Panc1 (cell line): ENCODE measurements at regions not wholly inside any gene's neighbourhood (a gene's known extent, or its start where the extent isn't known, plus 50 kb on each side); places are given as distances from the start of the nearest gene placed in this dataset.

ENCODE experiments used
- ATAC-seq: fragments of 200-7000 bp; cut with Tn5 transposase; 2 replicates; pipeline ENCODE4 v1.9.1; 2020; ENCODE audit warnings: mild to moderate bottlenecking, moderate library complexity
- BruUV-seq: library from RNA; stranded (reverse); fragments of 400-500 nt; replicated peaks from 2 replicates; lab custom pipeline; 2021; lab: Mats Ljungman, UMichigan
- CTCF ChIA-PET: fragments of 300-600 bp; sonication (Branson Sonifier 250); formaldehyde crosslinking; loops from one replicate; lab custom pipeline; 2022; ENCODE audit warnings: antibody characterized with exemption; lab: Charles Lee
- POLR2A ChIA-PET: fragments of 300-600 bp; sonication (Branson Sonifier 250); formaldehyde crosslinking; loops from one replicate; lab custom pipeline; 2022; ENCODE audit warnings: antibody characterized with exemption; lab: Charles Lee
- DNase-seq: peaks from one replicate; pipeline ENCODE4 v3.0.0-alpha.2; 2010; ENCODE audit warnings: low read depth, low spot score
- H3K27ac ChIP-seq: 2 replicates; pipeline ENCODE4 v1.5.1; 2011; ENCODE audit warnings: mild to moderate bottlenecking, low read length, inconsistent platforms
- H3K27me3 ChIP-seq: fragments of 200-500 bp; sonication (Bioruptor generic); 2 replicates; pipeline ENCODE4 v1.6.0; 2014; ENCODE audit warnings: low read length, inconsistent platforms; ENCODE audit not compliant: control insufficient read depth, insufficient read depth
- H3K36me3 ChIP-seq: fragments of 200-500 bp; sonication (Bioruptor generic); 2 replicates; pipeline ENCODE4 v1.5.1; 2014; ENCODE audit warnings: inconsistent platforms, mild to moderate bottlenecking, low read length, moderate library complexity; ENCODE audit not compliant: control insufficient read depth, insufficient read depth
- H3K4me1 ChIP-seq: 2 replicates; pipeline ENCODE4 v1.5.1; 2011; ENCODE audit warnings: inconsistent platforms, mild to moderate bottlenecking, low read length, moderate library complexity; ENCODE audit not compliant: control insufficient read depth, insufficient read depth
- H3K4me3 ChIP-seq, 2 experiments: 2 replicates each; pipeline ENCODE4 v1.5.1; 2011 to 2012; ENCODE audit warnings: low read depth in 2 of 2, low read length in 2 of 2, mild to moderate bottlenecking in 2 of 2, inconsistent platforms in 1 of 2, moderate library complexity in 1 of 2
- H3K9me3 ChIP-seq: fragments of 200-500 bp; sonication (Bioruptor generic); 2 replicates; pipeline ENCODE4 v1.5.1; 2014; ENCODE audit warnings: low read depth, mild to moderate bottlenecking, inconsistent platforms, low read length, moderate library complexity; ENCODE audit not compliant: control insufficient read depth, insufficient read depth
- POLR2AphosphoS5 ChIP-seq: IDR thresholded peaks from 2 replicates; pipeline ENCODE4 v1.6.1; 2012; ENCODE audit warnings: mild to moderate bottlenecking, low read depth, low read length, moderate library complexity
- SIN3A ChIP-seq: IDR thresholded peaks from 2 replicates; pipeline ENCODE4 v1.6.1; 2012; ENCODE audit warnings: low read depth, mild to moderate bottlenecking, low read length, moderate library complexity, borderline replicate concordance; ENCODE audit not compliant: insufficient read depth
- TCF7L2 ChIP-seq: IDR thresholded peaks from 2 replicates; pipeline ENCODE4 v1.6.1; 2011; ENCODE audit warnings: mild to moderate bottlenecking, low read depth, low read length, inconsistent platforms
- in situ Hi-C: cut with HindIII; loops from 2 replicates; pipeline ENCODE4 v1.10.0; 2016; ENCODE audit warnings: low sequenced_read_pairs, low pct_unique_long_range_greater_than_20kb
- intact Hi-C: fragments of 100-400 bp; cut with micrococcal nuclease; formaldehyde crosslinking; loops from one replicate; pipeline ENCODE4 v1.10.0; 2022; ENCODE audit not compliant: unreplicated experiment
- TF ChIP-seq, protein P1 (sequence below), 2 experiments: IDR thresholded peaks; 2 replicates each; pipeline ENCODE4 v1.6.1; 2011 to 2012; ENCODE audit warnings: low read depth in 2 of 2, control low read depth in 1 of 2, low read length in 1 of 2, mild to moderate bottlenecking in 1 of 2, moderate library complexity in 1 of 2; ENCODE audit not compliant: insufficient read depth in 1 of 2
- TF ChIP-seq, protein P2 (sequence below): fragments of 450-650 bp; IDR thresholded peaks from 2 replicates; pipeline ENCODE4 v1.5.1; 2017; ENCODE audit warnings: mild to moderate bottlenecking

DNA sequence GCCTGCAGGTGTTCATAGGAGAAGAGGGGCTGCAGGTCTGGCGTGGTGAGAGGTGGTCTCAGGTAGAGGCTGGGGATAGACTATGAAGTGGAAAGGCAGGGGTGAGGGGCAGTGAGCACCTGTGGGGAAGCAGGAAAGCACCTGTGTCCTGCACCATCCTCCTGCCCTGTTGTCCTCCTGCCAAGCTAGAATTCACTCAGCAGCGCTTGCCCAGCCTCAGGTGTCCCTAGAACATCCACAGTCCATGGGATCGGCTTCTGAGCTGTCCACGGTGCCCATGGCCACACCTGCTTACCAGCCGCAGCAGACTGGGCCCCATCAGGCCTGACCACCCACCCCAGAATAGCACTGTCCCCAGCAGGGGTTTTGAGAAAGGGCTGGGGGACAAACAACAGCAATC, 456.2 kb upstream of the SULF2 start:
- intact Hi-C loops (no loop called here), in situ Hi-C loops (no loop called here)
- ChIA-PET POLR2A (no interaction called here), CTCF (no interaction called here)
- Histone ChIP-seq H3K4me3 (no peak overlapping the region), H3K9me3 (no peaks in the 10 kb centered on the region), H3K27ac (no peak overlapping the region), H3K36me3 (no peaks in the 10 kb centered on the region), H3K27me3 (no peaks in the 10 kb centered on the region), H3K4me1 (no peaks in the 10 kb centered on the region)
- BruUV-seq: no TSS peak
- TF ChIP-seq, protein P1, sequence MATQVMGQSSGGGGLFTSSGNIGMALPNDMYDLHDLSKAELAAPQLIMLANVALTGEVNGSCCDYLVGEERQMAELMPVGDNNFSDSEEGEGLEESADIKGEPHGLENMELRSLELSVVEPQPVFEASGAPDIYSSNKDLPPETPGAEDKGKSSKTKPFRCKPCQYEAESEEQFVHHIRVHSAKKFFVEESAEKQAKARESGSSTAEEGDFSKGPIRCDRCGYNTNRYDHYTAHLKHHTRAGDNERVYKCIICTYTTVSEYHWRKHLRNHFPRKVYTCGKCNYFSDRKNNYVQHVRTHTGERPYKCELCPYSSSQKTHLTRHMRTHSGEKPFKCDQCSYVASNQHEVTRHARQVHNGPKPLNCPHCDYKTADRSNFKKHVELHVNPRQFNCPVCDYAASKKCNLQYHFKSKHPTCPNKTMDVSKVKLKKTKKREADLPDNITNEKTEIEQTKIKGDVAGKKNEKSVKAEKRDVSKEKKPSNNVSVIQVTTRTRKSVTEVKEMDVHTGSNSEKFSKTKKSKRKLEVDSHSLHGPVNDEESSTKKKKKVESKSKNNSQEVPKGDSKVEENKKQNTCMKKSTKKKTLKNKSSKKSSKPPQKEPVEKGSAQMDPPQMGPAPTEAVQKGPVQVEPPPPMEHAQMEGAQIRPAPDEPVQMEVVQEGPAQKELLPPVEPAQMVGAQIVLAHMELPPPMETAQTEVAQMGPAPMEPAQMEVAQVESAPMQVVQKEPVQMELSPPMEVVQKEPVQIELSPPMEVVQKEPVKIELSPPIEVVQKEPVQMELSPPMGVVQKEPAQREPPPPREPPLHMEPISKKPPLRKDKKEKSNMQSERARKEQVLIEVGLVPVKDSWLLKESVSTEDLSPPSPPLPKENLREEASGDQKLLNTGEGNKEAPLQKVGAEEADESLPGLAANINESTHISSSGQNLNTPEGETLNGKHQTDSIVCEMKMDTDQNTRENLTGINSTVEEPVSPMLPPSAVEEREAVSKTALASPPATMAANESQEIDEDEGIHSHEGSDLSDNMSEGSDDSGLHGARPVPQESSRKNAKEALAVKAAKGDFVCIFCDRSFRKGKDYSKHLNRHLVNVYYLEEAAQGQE (IDR thresholded peaks at IDR 0.05; ENCODE audit: insufficient read depth in 1 of 2, low read depth in 2 of 2, low read length in 1 of 2): no peak
- TF ChIP-seq, protein P2, sequence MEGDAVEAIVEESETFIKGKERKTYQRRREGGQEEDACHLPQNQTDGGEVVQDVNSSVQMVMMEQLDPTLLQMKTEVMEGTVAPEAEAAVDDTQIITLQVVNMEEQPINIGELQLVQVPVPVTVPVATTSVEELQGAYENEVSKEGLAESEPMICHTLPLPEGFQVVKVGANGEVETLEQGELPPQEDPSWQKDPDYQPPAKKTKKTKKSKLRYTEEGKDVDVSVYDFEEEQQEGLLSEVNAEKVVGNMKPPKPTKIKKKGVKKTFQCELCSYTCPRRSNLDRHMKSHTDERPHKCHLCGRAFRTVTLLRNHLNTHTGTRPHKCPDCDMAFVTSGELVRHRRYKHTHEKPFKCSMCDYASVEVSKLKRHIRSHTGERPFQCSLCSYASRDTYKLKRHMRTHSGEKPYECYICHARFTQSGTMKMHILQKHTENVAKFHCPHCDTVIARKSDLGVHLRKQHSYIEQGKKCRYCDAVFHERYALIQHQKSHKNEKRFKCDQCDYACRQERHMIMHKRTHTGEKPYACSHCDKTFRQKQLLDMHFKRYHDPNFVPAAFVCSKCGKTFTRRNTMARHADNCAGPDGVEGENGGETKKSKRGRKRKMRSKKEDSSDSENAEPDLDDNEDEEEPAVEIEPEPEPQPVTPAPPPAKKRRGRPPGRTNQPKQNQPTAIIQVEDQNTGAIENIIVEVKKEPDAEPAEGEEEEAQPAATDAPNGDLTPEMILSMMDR: no peak
- TF ChIP-seq POLR2AphosphoS5 (no peak), SIN3A (no peak), TCF7L2 (no peak)
- ATAC-seq (no peak), DNase-seq (no peak)

DNA sequence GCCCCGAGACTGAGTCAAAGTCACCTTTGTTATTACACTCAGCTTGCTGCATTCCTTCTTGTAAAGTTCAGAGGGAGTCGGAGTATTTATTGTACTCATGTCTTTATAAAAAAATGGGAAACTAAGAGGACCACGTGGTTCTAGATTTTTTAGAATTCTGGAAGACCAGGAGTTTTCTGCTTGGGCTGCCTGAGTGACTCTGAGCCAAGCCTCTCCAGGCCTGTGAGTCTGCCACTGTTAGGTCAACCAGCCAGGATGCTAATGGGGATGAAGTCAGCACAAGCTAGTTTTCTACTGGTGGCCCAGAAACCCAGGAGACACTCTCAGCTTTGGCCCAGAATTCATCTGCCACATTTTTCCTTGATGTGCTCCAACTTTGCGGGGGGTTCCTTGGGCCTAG, 453.5 kb upstream of the SULF2 start:
- Histone ChIP-seq H3K27me3 (no peaks in the 10 kb centered on the region), H3K4me1 (no peaks in the 10 kb centered on the region), H3K4me3 (no peak overlapping the region), H3K36me3 (no peaks in the 10 kb centered on the region), H3K9me3 (no peaks in the 10 kb centered on the region), H3K27ac (no peak overlapping the region)
- TF ChIP-seq TCF7L2: no peak
- TF ChIP-seq, protein P2: no peak
- TF ChIP-seq, protein P1 (IDR thresholded peaks at IDR 0.05; ENCODE audit: insufficient read depth in 1 of 2, low read depth in 2 of 2, low read length in 1 of 2): no peak
- TF ChIP-seq POLR2AphosphoS5: no peak
- no peak for TF ChIP-seq SIN3A
- DNase-seq (no peak), ATAC-seq (no peak)
- BruUV-seq: no TSS peak
- ChIA-PET POLR2A (no interaction called here), CTCF (no interaction called here)
- intact Hi-C loops (no loop called here), in situ Hi-C loops (no loop called here)
